K562 (cell line): ENCODE measurements at regions not wholly inside any gene's neighbourhood (a gene's known extent, or its start where the extent isn't known, plus 50 kb on each side); places are given as distances from the start of the nearest gene placed in this dataset.

ENCODE experiments used
- ATAC-seq: fragments of 200-7000 bp; cut with Tn5 transposase; 3 replicates; pipeline ENCODE4 v1.9.1; 2020; ENCODE audit warnings: moderate library complexity
- BruUV-seq: library from RNA; stranded (reverse); fragments of 400-500 nt; replicated peaks from 2 replicates; lab custom pipeline; 2021; lab: Mats Ljungman, UMichigan
- CTCF ChIA-PET: fragments of 300-600 bp; formaldehyde crosslinking; extraction: SDS; loops from one replicate; lab custom pipeline; 2021; ENCODE audit warnings: low intra/inter-chr PET ratio; lab: Yijun Ruan, JAX
- POLR2A ChIA-PET: fragments of 300-600, 350-650 bp; sonication (Branson Sonifier 250); formaldehyde crosslinking; extraction: SDS; loops from one replicate; lab custom pipeline; 2021; ENCODE audit warnings: antibody characterized with exemption, inconsistent platforms; lab: Yijun Ruan, JAX
- DNase-seq, 4 experiments: peaks; one replicate each; pipeline versions ENCODE4 v3.0.0 to v3.0.0-alpha.2; 2011 to 2018; ENCODE audit warnings: low spot score in 3 of 4, mixed read lengths in 3 of 4; ENCODE audit errors: extremely low read depth in 1 of 4
- FAIRE-seq: peaks from 2 replicates; lab custom pipeline; 2011; peaks lifted over from hg19 to GRCh38; lab: Jason Lieb, UNC
- H2AFZ ChIP-seq: 2 replicates; pipeline ENCODE4 v1.6.0; 2011; ENCODE audit warnings: low read depth, low read length, control low read depth, inconsistent platforms
- H3K27ac ChIP-seq: fragments of 200-600 bp; 3 replicates; pipeline ENCODE4 v1.8.0; 2011; ENCODE audit warnings: low read depth, mild to moderate bottlenecking, control low read depth, inconsistent platforms, low read length, moderate library complexity, mixed read lengths; ENCODE audit errors: extremely low read depth
- H3K27me3 ChIP-seq, 2 experiments: fragments of 300-600 bp in 1 of 2; 2 replicates in 1 of 2; 3 replicates in 1 of 2; pipeline versions ENCODE4 v1.6.0 to v1.8.0; 2011; ENCODE audit warnings: inconsistent platforms in 2 of 2, low read length in 2 of 2, mild to moderate bottlenecking in 1 of 2, mixed read lengths in 1 of 2, moderate library complexity in 1 of 2; ENCODE audit not compliant: control insufficient read depth in 2 of 2, insufficient read depth in 2 of 2
- H3K36me3 ChIP-seq: fragments of 300-600 bp; 3 replicates; pipeline ENCODE4 v1.8.0; 2011; ENCODE audit warnings: mild to moderate bottlenecking, low read length, inconsistent platforms; ENCODE audit not compliant: control insufficient read depth, insufficient read depth
- H3K4me1 ChIP-seq, 2 experiments: fragments of 200-600 bp in 1 of 2; replicated peaks in 1 of 2; 2 replicates in 1 of 2; 3 replicates in 1 of 2; pipeline versions ENCODE4 v1.5.1 to v1.8.0; 2011; ENCODE audit warnings: inconsistent platforms in 2 of 2, low read length in 2 of 2, mild to moderate bottlenecking in 1 of 2, mixed read lengths in 1 of 2, moderate library complexity in 1 of 2; ENCODE audit not compliant: control insufficient read depth in 2 of 2, insufficient read depth in 2 of 2
- H3K4me2 ChIP-seq: 2 replicates; pipeline ENCODE4 v1.6.1; 2011; ENCODE audit warnings: low read length, control low read depth, inconsistent platforms, mixed read lengths; ENCODE audit not compliant: insufficient read depth
- H3K4me3 ChIP-seq: fragments of 200-600 bp; sonication (generic), shearing (Covaris generic); 2 replicates; pipeline ENCODE4 v1.5.1; 2016; ENCODE audit warnings: control low read depth, inconsistent platforms
- H3K79me2 ChIP-seq: fragments of 200-600 bp; 3 replicates; pipeline ENCODE4 v1.8.0; 2011; ENCODE audit warnings: low read length, inconsistent platforms; ENCODE audit not compliant: control insufficient read depth, insufficient read depth
- H3K9ac ChIP-seq, 2 experiments: 2 replicates each; pipeline versions ENCODE4 v1.6.0 to v1.6.1; 2011; ENCODE audit warnings: low read depth in 2 of 2, low read length in 2 of 2, control low read depth in 1 of 2, inconsistent platforms in 1 of 2, mild to moderate bottlenecking in 1 of 2, mixed read lengths in 1 of 2; ENCODE audit not compliant: insufficient read depth in 1 of 2
- H3K9me1 ChIP-seq: one replicate; pipeline ENCODE4 v1.6.0; 2011; ENCODE audit warnings: inconsistent platforms, mild to moderate bottlenecking, low read length, moderate library complexity; ENCODE audit not compliant: control insufficient read depth, insufficient read depth
- H3K9me3 ChIP-seq: replicated peaks from 2 replicates; pipeline ENCODE4 v1.5.1; 2011; ENCODE audit warnings: low read depth, low read length, inconsistent platforms; ENCODE audit not compliant: control insufficient read depth, insufficient read depth
- H4K20me1 ChIP-seq: replicated peaks from 2 replicates; pipeline ENCODE4 v1.6.1; 2011; ENCODE audit warnings: low read length, inconsistent platforms, mixed read lengths; ENCODE audit not compliant: control insufficient read depth, insufficient read depth
- DEAF1 ChIP-seq: fragments of 450-650 bp; formaldehyde crosslinking; IDR thresholded peaks from 2 replicates; pipeline ENCODE4 v1.4.0; 2020; ENCODE audit warnings: mild to moderate bottlenecking, moderate library complexity
- IRF9 ChIP-seq: fragments of 450-650 bp; IDR thresholded peaks from 2 replicates; pipeline ENCODE4 v1.6.1; 2016; ENCODE audit warnings: missing biosample characterization, missing genetic modification characterization
- POLR2AphosphoS5 ChIP-seq: IDR thresholded peaks from 2 replicates; pipeline ENCODE4 v1.6.1; 2011; ENCODE audit warnings: mild to moderate bottlenecking, low read depth, low read length, moderate library complexity; ENCODE audit not compliant: control insufficient read depth, insufficient read depth
- SRSF1 ChIP-seq: fragments of 200-400 bp; formaldehyde crosslinking; IDR thresholded peaks from 2 replicates; pipeline ENCODE4 v1.6.1; 2017; ENCODE audit warnings: mild to moderate bottlenecking, low read depth, low read length, moderate library complexity
- TAF1 ChIP-seq: IDR thresholded peaks from 2 replicates; pipeline ENCODE4 v1.6.1; 2011; ENCODE audit warnings: mild to moderate bottlenecking, low read length, moderate library complexity; ENCODE audit not compliant: insufficient read depth, control insufficient read depth, severe bottlenecking; ENCODE audit errors: extremely low read depth
- ZNF274 ChIP-seq: IDR thresholded peaks from 2 replicates; pipeline ENCODE4 v1.6.1; 2011; ENCODE audit warnings: low read depth, mild to moderate bottlenecking, low read length, moderate library complexity, borderline replicate concordance
- WGBS: fragments of 100-300 bp; shearing (Covaris generic); methylation state at CpG from one replicate; pipeline ENCODE4 v1.1.6; 2016; ENCODE audit warnings: low coverage, mixed read lengths; ENCODE audit not compliant: insufficient coverage; ENCODE audit errors: missing lambda C conversion rate; 5-methylcytosine and 5-hydroxymethylcytosine counted together
- in situ Hi-C: fragments of 300-500 bp; cut with MboI; formaldehyde crosslinking; loops from 4 replicates; pipeline ENCODE4 v1.15.0; 2018; ENCODE audit warnings: inconsistent platforms, mixed read lengths
- intact Hi-C: fragments of 100-400 bp; cut with micrococcal nuclease; formaldehyde crosslinking; loops from 2 replicates; pipeline ENCODE4 v1.14.2; 2022

- Histone ChIP-seq H3K4me1 (no peaks in the 10 kb centered on the region), H3K4me2 (no peak overlapping the region), H3K9ac (no peak overlapping the region), H2AFZ (no peak overlapping the region), H3K79me2 (no peaks in the 10 kb centered on the region), H3K36me3 (no peaks in the 10 kb centered on the region), H3K9me1 (no peaks in the 10 kb centered on the region), H3K4me3 (no peak overlapping the region), H3K27ac (no peak overlapping the region), H3K27me3 (peaks cover 12 to 35% of the 10 kb centered on the region in 2 experiments; a peak in 4 of 5 replicates), H3K9me3 (no peaks in the 10 kb centered on the region), H4K20me1 (peaks cover 12% of the 10 kb centered on the region; the same call in 1 of the 2 replicates)
- in situ Hi-C loops (no loop called here), intact Hi-C loops (no loop called here)
- peak in 1 of 4 experiments; percentile 29 for DNase-seq
- ChIA-PET CTCF (no interaction called here), POLR2A (interaction anchor here (1.9 kb wide), 1 partner anchor 9 kb away, joined by 7 read pairs; no protein-coding TSS in a partner anchor)
- 2% methylated on average over 3 of the region's 3 CpGs for WGBS
- ATAC-seq: no peak
- no TSS peak for BruUV-seq
- peak; percentile 57 for FAIRE-seq
- TF ChIP-seq DEAF1 (no peak), TAF1 (no peak), IRF9 (tag) (no peak), SRSF1 (no peak), ZNF274 (no peak), POLR2AphosphoS5 (no peak)
These were observed 252.6 kb upstream of the ZNF32 start for GRCh38 chr10:43901302-43901701.
